SU-DHL-6 (cell line): ENCODE measurements at regions not wholly inside any gene's neighbourhood (a gene's known extent, or its start where the extent isn't known, plus 50 kb on each side); places are given as distances from the start of the nearest gene placed in this dataset.

Experiments used
- EZH2phosphoT487 ChIP-seq: fragments of 200-600 bp; sonication (generic), shearing (Covaris generic); conservative IDR thresholded peaks from 2 replicates; pipeline ENCODE4 v1.6.1; 2018; ENCODE audit warnings: mild to moderate bottlenecking, antibody characterized with exemption, low read length, moderate library complexity, mixed read lengths
- TF ChIP-seq, protein P1 (sequence below): fragments of 200-600 bp; sonication (generic); IDR thresholded peaks from one replicate; pipeline ENCODE4 v1.5.1; 2017; ENCODE audit warnings: antibody characterized with exemption, mild to moderate bottlenecking, low read length, moderate library complexity; ENCODE audit not compliant: insufficient read depth, poor library complexity, severe bottlenecking

DNA sequence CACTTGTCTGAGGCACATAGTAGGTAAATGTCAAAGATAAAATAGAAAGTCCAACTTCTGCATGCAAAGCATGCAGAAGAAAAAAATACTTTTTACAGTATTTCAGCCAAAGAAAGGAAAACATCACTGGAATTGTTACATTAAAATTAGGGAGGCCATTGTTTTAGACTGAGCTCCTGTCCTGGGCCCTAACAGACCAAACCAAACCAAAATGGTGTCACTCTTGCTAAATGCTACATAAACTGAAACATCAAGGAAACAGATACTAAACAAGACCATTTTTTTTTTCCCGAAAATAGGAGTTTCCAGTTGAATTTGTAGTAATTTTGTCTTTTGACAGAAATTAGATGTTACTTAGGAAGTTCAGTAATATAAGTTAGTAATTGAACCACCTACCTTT, 508.8 kb downstream of the DSC3 start:
- TF ChIP-seq, protein P1, sequence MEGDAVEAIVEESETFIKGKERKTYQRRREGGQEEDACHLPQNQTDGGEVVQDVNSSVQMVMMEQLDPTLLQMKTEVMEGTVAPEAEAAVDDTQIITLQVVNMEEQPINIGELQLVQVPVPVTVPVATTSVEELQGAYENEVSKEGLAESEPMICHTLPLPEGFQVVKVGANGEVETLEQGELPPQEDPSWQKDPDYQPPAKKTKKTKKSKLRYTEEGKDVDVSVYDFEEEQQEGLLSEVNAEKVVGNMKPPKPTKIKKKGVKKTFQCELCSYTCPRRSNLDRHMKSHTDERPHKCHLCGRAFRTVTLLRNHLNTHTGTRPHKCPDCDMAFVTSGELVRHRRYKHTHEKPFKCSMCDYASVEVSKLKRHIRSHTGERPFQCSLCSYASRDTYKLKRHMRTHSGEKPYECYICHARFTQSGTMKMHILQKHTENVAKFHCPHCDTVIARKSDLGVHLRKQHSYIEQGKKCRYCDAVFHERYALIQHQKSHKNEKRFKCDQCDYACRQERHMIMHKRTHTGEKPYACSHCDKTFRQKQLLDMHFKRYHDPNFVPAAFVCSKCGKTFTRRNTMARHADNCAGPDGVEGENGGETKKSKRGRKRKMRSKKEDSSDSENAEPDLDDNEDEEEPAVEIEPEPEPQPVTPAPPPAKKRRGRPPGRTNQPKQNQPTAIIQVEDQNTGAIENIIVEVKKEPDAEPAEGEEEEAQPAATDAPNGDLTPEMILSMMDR = no peak
- TF ChIP-seq EZH2phosphoT487 = no peak
